GM12872 (cell line): ENCODE measurements at regions not wholly inside any gene's neighbourhood (a gene's known extent, or its start where the extent isn't known, plus 50 kb on each side); places are given as distances from the start of the nearest gene placed in this dataset.

ENCODE experiments used
- TF ChIP-seq, protein P1 (sequence below): IDR thresholded peaks from 3 replicates; pipeline ENCODE4 v1.5.1; 2011; ENCODE audit warnings: low read depth, mild to moderate bottlenecking, low read length, moderate library complexity; ENCODE audit not compliant: insufficient read depth

DNA sequence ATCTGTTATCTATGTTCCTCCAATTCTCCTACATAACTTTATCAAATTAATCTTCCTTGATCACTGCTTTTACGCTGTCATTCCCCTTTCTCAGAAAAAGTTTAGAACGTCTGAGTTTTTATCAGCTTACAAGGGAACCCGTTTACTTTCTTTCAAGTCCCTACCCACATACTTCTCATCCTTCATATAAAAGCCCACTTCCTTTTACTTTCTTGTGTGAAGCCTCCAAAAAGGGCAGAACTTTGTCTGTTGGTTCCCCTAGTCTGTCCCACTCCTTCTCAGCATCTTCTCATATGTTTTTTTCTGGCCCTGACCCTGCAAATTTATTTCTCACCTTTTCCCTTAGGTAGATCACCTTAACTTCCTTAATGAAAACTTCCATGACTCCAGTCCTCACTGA is 106.1 kb downstream of the TFAP2B start:
- TF ChIP-seq, protein P1, sequence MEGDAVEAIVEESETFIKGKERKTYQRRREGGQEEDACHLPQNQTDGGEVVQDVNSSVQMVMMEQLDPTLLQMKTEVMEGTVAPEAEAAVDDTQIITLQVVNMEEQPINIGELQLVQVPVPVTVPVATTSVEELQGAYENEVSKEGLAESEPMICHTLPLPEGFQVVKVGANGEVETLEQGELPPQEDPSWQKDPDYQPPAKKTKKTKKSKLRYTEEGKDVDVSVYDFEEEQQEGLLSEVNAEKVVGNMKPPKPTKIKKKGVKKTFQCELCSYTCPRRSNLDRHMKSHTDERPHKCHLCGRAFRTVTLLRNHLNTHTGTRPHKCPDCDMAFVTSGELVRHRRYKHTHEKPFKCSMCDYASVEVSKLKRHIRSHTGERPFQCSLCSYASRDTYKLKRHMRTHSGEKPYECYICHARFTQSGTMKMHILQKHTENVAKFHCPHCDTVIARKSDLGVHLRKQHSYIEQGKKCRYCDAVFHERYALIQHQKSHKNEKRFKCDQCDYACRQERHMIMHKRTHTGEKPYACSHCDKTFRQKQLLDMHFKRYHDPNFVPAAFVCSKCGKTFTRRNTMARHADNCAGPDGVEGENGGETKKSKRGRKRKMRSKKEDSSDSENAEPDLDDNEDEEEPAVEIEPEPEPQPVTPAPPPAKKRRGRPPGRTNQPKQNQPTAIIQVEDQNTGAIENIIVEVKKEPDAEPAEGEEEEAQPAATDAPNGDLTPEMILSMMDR = no peak

DNA sequence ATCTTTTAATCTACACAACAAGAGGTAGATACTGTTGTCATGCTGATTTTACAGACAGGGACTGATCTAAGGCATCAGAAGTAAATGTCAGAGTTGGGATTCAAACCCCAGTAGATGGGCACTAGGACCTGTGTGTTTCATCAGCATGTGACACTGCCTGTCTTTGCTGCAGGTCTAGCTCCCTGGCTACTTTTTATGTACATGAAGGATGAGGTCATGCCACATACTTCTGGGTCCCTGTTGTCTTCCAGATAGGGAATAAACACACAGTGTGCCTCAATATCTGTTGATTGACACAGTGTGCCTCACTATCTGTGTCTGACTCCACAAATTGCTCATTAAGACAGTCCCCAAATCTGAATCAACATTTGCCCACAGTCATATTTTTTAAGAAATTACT is 106.9 kb downstream of the TFAP2B start:
- TF ChIP-seq, protein P1 = no peak

DNA sequence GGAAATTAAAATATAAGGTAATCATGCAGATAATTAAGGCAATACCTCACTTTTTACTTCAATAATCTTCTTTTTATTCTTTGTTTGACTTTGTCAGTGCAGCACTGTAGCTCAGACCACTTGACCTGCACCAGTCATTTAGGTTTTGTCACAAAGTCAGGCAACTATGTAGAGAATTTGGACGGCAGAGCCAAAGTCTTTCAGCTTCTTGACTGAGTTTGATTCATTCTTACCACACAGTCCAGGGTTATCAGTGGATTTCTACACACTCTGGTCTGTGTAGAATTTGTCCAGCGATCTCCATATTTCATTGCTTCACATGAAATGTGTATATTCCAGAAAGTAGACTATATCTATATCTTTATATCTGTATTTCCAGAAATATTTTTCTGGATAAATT is 107.3 kb downstream of the TFAP2B start:
- TF ChIP-seq, protein P1 = no peak

DNA sequence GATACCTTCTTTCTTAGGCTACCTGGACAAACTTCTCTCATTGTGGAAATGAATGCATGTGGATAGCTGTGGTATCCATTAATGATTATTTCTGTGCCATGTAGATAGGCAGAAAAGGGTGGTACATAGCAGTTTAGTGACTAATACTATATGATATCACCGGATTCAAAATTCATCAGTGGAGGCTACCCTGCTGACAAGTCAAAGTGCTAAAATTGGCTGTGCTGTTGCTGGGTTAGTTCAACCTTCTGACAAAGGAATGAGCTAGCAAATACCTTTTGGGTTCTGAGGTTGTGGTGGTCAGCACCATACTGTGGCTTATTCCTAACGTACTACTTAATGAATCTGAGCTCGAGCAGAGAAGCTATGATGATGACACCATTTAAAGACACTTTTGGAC is 109.1 kb downstream of the TFAP2B start:
- TF ChIP-seq, protein P1 = no peak

DNA sequence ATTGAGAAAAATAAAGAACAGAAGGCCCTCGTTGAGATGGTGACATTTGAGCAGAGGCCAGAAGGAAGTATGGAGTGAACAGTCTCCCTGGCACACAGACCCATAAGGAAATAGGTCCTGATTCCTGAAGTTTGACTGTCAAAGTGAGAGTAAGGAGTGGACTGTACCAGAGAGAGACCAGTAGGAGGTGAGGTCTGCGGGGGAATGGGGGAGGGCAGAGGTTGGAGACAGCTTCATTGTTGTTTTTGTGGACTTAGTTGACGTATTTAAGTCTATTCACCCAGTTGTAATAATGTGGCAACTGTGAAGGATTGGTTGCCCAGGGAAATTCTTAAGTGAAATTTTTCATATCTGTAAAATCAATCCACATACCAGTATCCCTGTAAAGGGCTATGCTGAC is 110.7 kb downstream of the TFAP2B start:
- TF ChIP-seq, protein P1 = no peak

DNA sequence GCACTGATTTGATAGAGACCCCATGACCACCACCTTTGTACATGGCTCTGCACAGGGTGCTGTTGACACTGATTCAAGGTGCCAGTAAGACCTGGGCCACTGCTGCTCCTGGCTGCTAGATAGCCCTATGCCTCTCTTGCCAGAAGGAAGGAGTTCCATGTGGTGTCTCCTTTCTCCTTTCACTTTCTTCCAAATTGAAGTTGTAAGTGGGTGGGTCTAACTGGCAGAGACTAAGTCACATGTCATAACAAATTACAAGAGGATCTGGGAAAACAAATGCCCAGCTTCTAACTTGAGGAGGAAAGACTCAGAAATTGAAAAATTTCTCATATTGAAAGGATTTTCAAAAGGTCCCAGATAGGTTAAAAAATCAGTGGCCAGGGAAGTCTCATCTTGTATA is 116.8 kb downstream of the TFAP2B start:
- TF ChIP-seq, protein P1 = no peak

DNA sequence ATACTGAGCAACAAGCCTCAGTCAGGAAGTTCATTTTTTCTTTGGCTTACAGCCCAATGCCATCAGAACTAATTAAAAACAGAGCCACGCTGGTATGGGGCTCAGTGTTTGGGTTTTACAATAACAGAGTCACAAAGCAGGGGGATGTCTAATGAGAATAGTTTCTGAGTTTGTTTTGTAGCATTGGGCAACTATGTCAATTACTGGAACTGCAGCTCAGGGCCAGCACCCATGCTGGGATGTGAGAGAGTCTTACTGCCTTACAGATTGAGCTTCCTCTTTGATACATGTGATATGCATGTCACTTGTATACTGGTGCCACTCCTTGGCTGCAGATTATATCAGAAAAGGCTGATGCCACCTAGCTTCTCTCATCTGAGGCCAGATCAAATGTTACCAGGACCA is 117.6 kb downstream of the TFAP2B start:
- TF ChIP-seq, protein P1 = no peak

DNA sequence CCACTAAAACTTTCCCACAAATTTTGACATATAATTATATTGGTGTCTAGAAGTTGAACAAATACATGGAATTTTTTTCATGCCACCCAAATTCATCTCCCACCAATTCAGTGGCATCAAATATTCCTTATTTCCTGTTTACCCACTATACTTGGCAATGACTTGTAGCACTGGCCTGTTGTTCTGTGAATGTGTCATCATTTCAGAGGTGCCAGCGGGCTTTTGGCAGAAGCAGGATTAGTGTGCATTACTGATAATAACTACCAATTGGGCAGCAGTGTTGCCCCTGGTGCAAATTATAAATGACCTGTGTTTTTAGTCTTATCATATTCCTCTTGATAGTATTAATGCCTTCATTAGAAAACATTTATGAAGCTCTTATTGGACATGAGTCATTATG is 121.3 kb downstream of the TFAP2B start:
- TF ChIP-seq, protein P1 = no peak
